B cell (primary cell): ENCODE measurements at regions not wholly inside any gene's neighbourhood (a gene's known extent, or its start where the extent isn't known, plus 50 kb on each side); places are given as distances from the start of the nearest gene placed in this dataset.

Experiments
- ATAC-seq: fragments of 200-7000 bp; cut with Tn5 transposase; one replicate; pipeline ENCODE4 v1.10.0; 2021; ENCODE audit warnings: low read depth, mild to moderate bottlenecking, moderate number of reproducible peaks, moderate library complexity
- CTCF ChIA-PET: fragments of 350-600 bp; sonication (Branson Sonifier 250); formaldehyde crosslinking; loops from one replicate; lab custom pipeline; 2021; ENCODE audit warnings: antibody characterized with exemption, inconsistent platforms; lab: Charles Lee
- POLR2A ChIA-PET: fragments of 350-600 bp; sonication (Branson Sonifier 250); formaldehyde crosslinking; loops from one replicate; lab custom pipeline; 2021; ENCODE audit warnings: antibody characterized with exemption; lab: Charles Lee
- DNase-seq: peaks from one replicate; pipeline ENCODE4 v3.0.0; 2013
- H2AFZ ChIP-seq: 2 replicates; pipeline ENCODE4 v1.6.1; 2012; ENCODE audit warnings: mild to moderate bottlenecking, low read depth, low read length; ENCODE audit not compliant: insufficient read depth, poor library complexity, severe bottlenecking
- H3K27ac ChIP-seq, 2 donors: 1 replicate in 1 of 2; 2 replicates in 1 of 2; pipeline ENCODE4 v1.5.1; 2012 to 2013; ENCODE audit warnings: low read length in 2 of 2, mild to moderate bottlenecking in 2 of 2, moderate library complexity in 1 of 2
- H3K27me3 ChIP-seq, 4 experiments: fragments of 200-600 bp in 1 of 4; sonication (generic) in 1 of 4; replicated peaks in 1 of 4; 1 replicate in 2 of 4; 2 replicates in 2 of 4; pipeline versions ENCODE4 v1.6.1 to v1.7.0; 2013 to 2016; ENCODE audit warnings: low read length in 3 of 4, mild to moderate bottlenecking in 2 of 4, mixed read lengths in 1 of 4, moderate library complexity in 1 of 4; ENCODE audit not compliant: insufficient read depth in 4 of 4, control insufficient read depth in 3 of 4; ENCODE audit errors: control extremely low read depth in 1 of 4
- H3K36me3 ChIP-seq, 2 experiments: replicated peaks in 1 of 2; 1 replicate in 1 of 2; 2 replicates in 1 of 2; pipeline versions ENCODE4 v1.6.1 to v1.7.1; 2013; ENCODE audit warnings: low read length in 1 of 2; ENCODE audit not compliant: insufficient read depth in 2 of 2, control insufficient read depth in 1 of 2; ENCODE audit errors: control extremely low read depth in 1 of 2, extremely low read depth in 1 of 2
- H3K4me1 ChIP-seq, 2 donors: fragments of 200-600 bp in 1 of 2; sonication (generic) in 1 of 2; 1 replicate in 1 of 2; 2 replicates in 1 of 2; pipeline versions ENCODE4 v1.5.1 to v1.6.1; 2013 to 2017; ENCODE audit warnings: low read length in 2 of 2; ENCODE audit not compliant: control insufficient read depth in 2 of 2, insufficient read depth in 2 of 2
- H3K4me2 ChIP-seq: replicated peaks from 2 replicates; pipeline ENCODE3; 2012; ENCODE audit warnings: mild to moderate bottlenecking, low read depth, low read length; ENCODE audit not compliant: poor library complexity, severe bottlenecking
- H3K4me3 ChIP-seq, 5 experiments: fragments of 200-600 bp in 1 of 5; sonication (generic) in 1 of 5; 1 replicate in 3 of 5; 2 replicates in 2 of 5; pipeline versions ENCODE4 v1.5.1 to v1.7.0; 2011 to 2016; ENCODE audit warnings: low read length in 4 of 5, mild to moderate bottlenecking in 4 of 5, low read depth in 2 of 5, control low read depth in 1 of 5, moderate library complexity in 1 of 5; ENCODE audit not compliant: insufficient read depth in 1 of 5; ENCODE audit errors: control extremely low read depth in 1 of 5, extremely low read depth in 1 of 5
- H3K79me2 ChIP-seq: fragments of 200-600 bp; sonication (generic); one replicate; pipeline ENCODE4 v1.6.0; 2016; ENCODE audit warnings: low read length; ENCODE audit not compliant: control insufficient read depth, insufficient read depth
- H3K9ac ChIP-seq: fragments of 200-600 bp; sonication (generic); 2 replicates; pipeline ENCODE4 v1.6.1; 2017; ENCODE audit warnings: mild to moderate bottlenecking, low read length, moderate library complexity
- H3K9me3 ChIP-seq, 3 donors: one replicate each; pipeline versions ENCODE4 v1.6.1 to v1.7.1; 2013; ENCODE audit warnings: low read length in 2 of 3; ENCODE audit not compliant: control insufficient read depth in 2 of 3, insufficient read depth in 1 of 3; ENCODE audit errors: control extremely low read depth in 1 of 3
- H4K20me1 ChIP-seq: 2 replicates; pipeline ENCODE4 v1.6.0; 2012; ENCODE audit warnings: mild to moderate bottlenecking, low read length; ENCODE audit not compliant: insufficient read depth, control insufficient read depth, poor library complexity, severe bottlenecking
- H3K27ac Mint-ChIP-seq: one replicate; pipeline ENCODE4 v1.8.0; 2021; ENCODE audit warnings: mixed read lengths
- H3K27me3 Mint-ChIP-seq: one replicate; pipeline ENCODE4 v1.8.0; 2021; ENCODE audit warnings: mixed read lengths
- H3K4me1 Mint-ChIP-seq: one replicate; pipeline ENCODE4 v1.8.0; 2021; ENCODE audit warnings: mixed read lengths
- H3K4me3 Mint-ChIP-seq: one replicate; pipeline ENCODE4 v1.8.0; 2021; ENCODE audit warnings: mixed read lengths
- H3K9me3 Mint-ChIP-seq: one replicate; pipeline ENCODE4 v1.8.0; 2022; ENCODE audit warnings: mixed read lengths; ENCODE audit not compliant: insufficient read depth
- CTCF ChIP-seq: fragments of 200-600 bp; IDR thresholded peaks from one replicate; pipeline ENCODE4 v1.8.0; 2022; ENCODE audit warnings: antibody characterized with exemption, mild to moderate bottlenecking
- EZH2 ChIP-seq: IDR thresholded peaks from 2 replicates; pipeline ENCODE4 v1.6.1; 2012; ENCODE audit warnings: borderline replicate concordance, low read depth, mild to moderate bottlenecking, moderate library complexity, low read length; ENCODE audit not compliant: insufficient read depth, poor library complexity, severe bottlenecking
- WGBS: methylation state at CpG from one replicate; pipeline ENCODE4 v1.1.5; 2013; ENCODE audit warnings: missing lambda C conversion rate; ENCODE audit not compliant: insufficient coverage; 5-methylcytosine and 5-hydroxymethylcytosine counted together
- intact Hi-C: fragments of 100-400 bp; cut with micrococcal nuclease; formaldehyde crosslinking; loops from one replicate; pipeline ENCODE4 v1.10.0; 2022

- no peaks in the 10 kb centered on the region for H3K9me3 Mint-ChIP-seq
- H3K27me3 Mint-ChIP-seq, result no peaks in the 10 kb centered on the region
Measured at GRCh38 chr18:64331419-64331818, 182.5 kb upstream of the LINC00305 start.

GRCh38 chr18:64330931-64331330, 182.0 kb upstream of the LINC00305 start:
- Mint-ChIP-seq H3K4me3 (no peak overlapping the region), H3K27ac (no peak overlapping the region), H3K27me3 (no peaks in the 10 kb centered on the region), H3K9me3 (no peaks in the 10 kb centered on the region), H3K4me1 (peaks cover 3% of the 10 kb centered on the region)
- H3K27ac ChIP-seq, result no peak overlapping the region
- intact Hi-C loops, result no loop called here
- H3K4me3 ChIP-seq, result no peak overlapping the region
- TF ChIP-seq EZH2, result no peak
- no peak for TF ChIP-seq CTCF
- no peaks in the 10 kb centered on the region for H3K4me1 ChIP-seq
- H4K20me1 ChIP-seq, result no peaks in the 10 kb centered on the region
- no peak overlapping the region for H3K4me2 ChIP-seq
- H3K79me2 ChIP-seq, result no peaks in the 10 kb centered on the region
- POLR2A ChIA-PET, result no interaction called here
- CTCF ChIA-PET, result no interaction called here
- no peaks in the 10 kb centered on the region for H3K27me3 ChIP-seq
- no peaks in the 10 kb centered on the region for H3K36me3 ChIP-seq
- WGBS, result no CpG with 5 or more reads among the region's 6 CpGs
- no peaks in the 10 kb centered on the region for H3K9me3 ChIP-seq
- DNase-seq (no peak), ATAC-seq (no peak)
- H2AFZ ChIP-seq, result no peak overlapping the region
- H3K9ac ChIP-seq, result no peak overlapping the region

More at GRCh38 chr18:64331419-64331818, 182.5 kb upstream of the LINC00305 start:
- TF ChIP-seq EZH2, result no peak
- intact Hi-C loops, result no loop called here
- no peaks in the 10 kb centered on the region for H3K79me2 ChIP-seq
- H3K4me3 ChIP-seq, result no peak overlapping the region
- H3K4me1 Mint-ChIP-seq, result peaks cover 2% of the 10 kb centered on the region
- no peak for ATAC-seq
- DNase-seq, result no peak
- H3K4me3 Mint-ChIP-seq, result no peak overlapping the region
- H3K27ac Mint-ChIP-seq, result no peak overlapping the region
- no peaks in the 10 kb centered on the region for H3K36me3 ChIP-seq
- POLR2A ChIA-PET, result no interaction called here
- H3K27me3 ChIP-seq, result no peaks in the 10 kb centered on the region
- no peaks in the 10 kb centered on the region for H3K9me3 ChIP-seq
- H2AFZ ChIP-seq, result no peak overlapping the region
- no peak overlapping the region for H3K4me2 ChIP-seq
- H4K20me1 ChIP-seq, result no peaks in the 10 kb centered on the region
- no peak overlapping the region for H3K9ac ChIP-seq
- H3K27ac ChIP-seq, result no peak overlapping the region
- CTCF ChIA-PET, result no interaction called here
- WGBS, result 100% methylated on average over 1 of the region's 1 CpG
- H3K4me1 ChIP-seq, result no peaks in the 10 kb centered on the region
